B cell (primary cell): ENCODE measurements at regions not wholly inside any gene's neighbourhood (a gene's known extent, or its start where the extent isn't known, plus 50 kb on each side); places are given as distances from the start of the nearest gene placed in this dataset.

Experiments used
- ATAC-seq: fragments of 200-7000 bp; cut with Tn5 transposase; one replicate; pipeline ENCODE4 v1.10.0; 2021; ENCODE audit warnings: low read depth, mild to moderate bottlenecking, moderate number of reproducible peaks, moderate library complexity
- CTCF ChIA-PET: fragments of 350-600 bp; sonication (Branson Sonifier 250); formaldehyde crosslinking; loops from one replicate; lab custom pipeline; 2021; ENCODE audit warnings: antibody characterized with exemption, inconsistent platforms; lab: Charles Lee
- POLR2A ChIA-PET: fragments of 350-600 bp; sonication (Branson Sonifier 250); formaldehyde crosslinking; loops from one replicate; lab custom pipeline; 2021; ENCODE audit warnings: antibody characterized with exemption; lab: Charles Lee
- DNase-seq: peaks from one replicate; pipeline ENCODE4 v3.0.0; 2013
- H2AFZ ChIP-seq: 2 replicates; pipeline ENCODE4 v1.6.1; 2012; ENCODE audit warnings: mild to moderate bottlenecking, low read depth, low read length; ENCODE audit not compliant: insufficient read depth, poor library complexity, severe bottlenecking
- H3K27ac ChIP-seq, 2 donors: 1 replicate in 1 of 2; 2 replicates in 1 of 2; pipeline ENCODE4 v1.5.1; 2012 to 2013; ENCODE audit warnings: low read length in 2 of 2, mild to moderate bottlenecking in 2 of 2, moderate library complexity in 1 of 2
- H3K27me3 ChIP-seq, 4 experiments: fragments of 200-600 bp in 1 of 4; sonication (generic) in 1 of 4; replicated peaks in 1 of 4; 1 replicate in 2 of 4; 2 replicates in 2 of 4; pipeline versions ENCODE4 v1.6.1 to v1.7.0; 2013 to 2016; ENCODE audit warnings: low read length in 3 of 4, mild to moderate bottlenecking in 2 of 4, mixed read lengths in 1 of 4, moderate library complexity in 1 of 4; ENCODE audit not compliant: insufficient read depth in 4 of 4, control insufficient read depth in 3 of 4; ENCODE audit errors: control extremely low read depth in 1 of 4
- H3K36me3 ChIP-seq, 2 experiments: replicated peaks in 1 of 2; 1 replicate in 1 of 2; 2 replicates in 1 of 2; pipeline versions ENCODE4 v1.6.1 to v1.7.1; 2013; ENCODE audit warnings: low read length in 1 of 2; ENCODE audit not compliant: insufficient read depth in 2 of 2, control insufficient read depth in 1 of 2; ENCODE audit errors: control extremely low read depth in 1 of 2, extremely low read depth in 1 of 2
- H3K4me1 ChIP-seq, 2 donors: fragments of 200-600 bp in 1 of 2; sonication (generic) in 1 of 2; 1 replicate in 1 of 2; 2 replicates in 1 of 2; pipeline versions ENCODE4 v1.5.1 to v1.6.1; 2013 to 2017; ENCODE audit warnings: low read length in 2 of 2; ENCODE audit not compliant: control insufficient read depth in 2 of 2, insufficient read depth in 2 of 2
- H3K4me2 ChIP-seq: replicated peaks from 2 replicates; pipeline ENCODE3; 2012; ENCODE audit warnings: mild to moderate bottlenecking, low read depth, low read length; ENCODE audit not compliant: poor library complexity, severe bottlenecking
- H3K4me3 ChIP-seq, 5 experiments: fragments of 200-600 bp in 1 of 5; sonication (generic) in 1 of 5; 1 replicate in 3 of 5; 2 replicates in 2 of 5; pipeline versions ENCODE4 v1.5.1 to v1.7.0; 2011 to 2016; ENCODE audit warnings: low read length in 4 of 5, mild to moderate bottlenecking in 4 of 5, low read depth in 2 of 5, control low read depth in 1 of 5, moderate library complexity in 1 of 5; ENCODE audit not compliant: insufficient read depth in 1 of 5; ENCODE audit errors: control extremely low read depth in 1 of 5, extremely low read depth in 1 of 5
- H3K79me2 ChIP-seq: fragments of 200-600 bp; sonication (generic); one replicate; pipeline ENCODE4 v1.6.0; 2016; ENCODE audit warnings: low read length; ENCODE audit not compliant: control insufficient read depth, insufficient read depth
- H3K9ac ChIP-seq: fragments of 200-600 bp; sonication (generic); 2 replicates; pipeline ENCODE4 v1.6.1; 2017; ENCODE audit warnings: mild to moderate bottlenecking, low read length, moderate library complexity
- H3K9me3 ChIP-seq, 3 donors: one replicate each; pipeline versions ENCODE4 v1.6.1 to v1.7.1; 2013; ENCODE audit warnings: low read length in 2 of 3; ENCODE audit not compliant: control insufficient read depth in 2 of 3, insufficient read depth in 1 of 3; ENCODE audit errors: control extremely low read depth in 1 of 3
- H4K20me1 ChIP-seq: 2 replicates; pipeline ENCODE4 v1.6.0; 2012; ENCODE audit warnings: mild to moderate bottlenecking, low read length; ENCODE audit not compliant: insufficient read depth, control insufficient read depth, poor library complexity, severe bottlenecking
- H3K27ac Mint-ChIP-seq: one replicate; pipeline ENCODE4 v1.8.0; 2021; ENCODE audit warnings: mixed read lengths
- H3K27me3 Mint-ChIP-seq: one replicate; pipeline ENCODE4 v1.8.0; 2021; ENCODE audit warnings: mixed read lengths
- H3K4me1 Mint-ChIP-seq: one replicate; pipeline ENCODE4 v1.8.0; 2021; ENCODE audit warnings: mixed read lengths
- H3K4me3 Mint-ChIP-seq: one replicate; pipeline ENCODE4 v1.8.0; 2021; ENCODE audit warnings: mixed read lengths
- H3K9me3 Mint-ChIP-seq: one replicate; pipeline ENCODE4 v1.8.0; 2022; ENCODE audit warnings: mixed read lengths; ENCODE audit not compliant: insufficient read depth
- CTCF ChIP-seq: fragments of 200-600 bp; IDR thresholded peaks from one replicate; pipeline ENCODE4 v1.8.0; 2022; ENCODE audit warnings: antibody characterized with exemption, mild to moderate bottlenecking
- EZH2 ChIP-seq: IDR thresholded peaks from 2 replicates; pipeline ENCODE4 v1.6.1; 2012; ENCODE audit warnings: borderline replicate concordance, low read depth, mild to moderate bottlenecking, moderate library complexity, low read length; ENCODE audit not compliant: insufficient read depth, poor library complexity, severe bottlenecking
- WGBS: methylation state at CpG from one replicate; pipeline ENCODE4 v1.1.5; 2013; ENCODE audit warnings: missing lambda C conversion rate; ENCODE audit not compliant: insufficient coverage; 5-methylcytosine and 5-hydroxymethylcytosine counted together
- intact Hi-C: fragments of 100-400 bp; cut with micrococcal nuclease; formaldehyde crosslinking; loops from one replicate; pipeline ENCODE4 v1.10.0; 2022

GRCh38 chr2:8388781-8389180 lies 293.1 kb upstream of the ID2 start:
- WGBS: 58% methylated on average over 1 of the region's 2 CpGs
- H3K4me3 Mint-ChIP-seq: no peak overlapping the region
- intact Hi-C loops: no loop called here
- peaks cover 27% of the 10 kb centered on the region for H3K27me3 Mint-ChIP-seq
- H3K4me1 Mint-ChIP-seq: no peaks in the 10 kb centered on the region
- H3K27ac Mint-ChIP-seq: no peak overlapping the region
- no peaks in the 10 kb centered on the region for H3K36me3 ChIP-seq
- H3K27me3 ChIP-seq: peaks cover 0 to 16% (median 5%) of the 10 kb centered on the region in 4 experiments
- ATAC-seq: no peak
- no peak overlapping the region for H3K4me2 ChIP-seq
- H3K9ac ChIP-seq: no peak overlapping the region
- no peak overlapping the region for H3K4me3 ChIP-seq
- H3K27ac ChIP-seq: no peak overlapping the region
- no peak overlapping the region for H2AFZ ChIP-seq
- H3K9me3 ChIP-seq: peaks cover 0 to 6% (median 0%) of the 10 kb centered on the region in 3 donors
- ChIA-PET POLR2A (no interaction called here), CTCF (no interaction called here)
- DNase-seq: no peak
- TF ChIP-seq EZH2: no peak
- no peak for TF ChIP-seq CTCF
- H3K79me2 ChIP-seq: no peaks in the 10 kb centered on the region
- H3K9me3 Mint-ChIP-seq: no peaks in the 10 kb centered on the region
- no peaks in the 10 kb centered on the region for H3K4me1 ChIP-seq
- H4K20me1 ChIP-seq: no peaks in the 10 kb centered on the region

- Mint-ChIP-seq H3K9me3 (no peaks in the 10 kb centered on the region), H3K27ac (no peak overlapping the region), H3K4me3 (no peak overlapping the region), H3K4me1 (no peaks in the 10 kb centered on the region), H3K27me3 (peaks cover 20% of the 10 kb centered on the region)
- DNase-seq (no peak), ATAC-seq (no peak)
- POLR2A ChIA-PET: no interaction called here
- H2AFZ ChIP-seq: no peak overlapping the region
- peaks cover 0 to 17% (median 7%) of the 10 kb centered on the region in 4 experiments for H3K27me3 ChIP-seq
- TF ChIP-seq EZH2: no peak
- TF ChIP-seq CTCF: no peak
- no peak overlapping the region for H3K27ac ChIP-seq
- H3K9ac ChIP-seq: no peak overlapping the region
- peaks cover 0 to 6% (median 0%) of the 10 kb centered on the region in 3 donors for H3K9me3 ChIP-seq
- H3K4me1 ChIP-seq: no peaks in the 10 kb centered on the region
- intact Hi-C loops: no loop called here
- no peak overlapping the region for H3K4me3 ChIP-seq
- H3K36me3 ChIP-seq: no peaks in the 10 kb centered on the region
- no peaks in the 10 kb centered on the region for H3K79me2 ChIP-seq
- H3K4me2 ChIP-seq: no peak overlapping the region
- H4K20me1 ChIP-seq: no peaks in the 10 kb centered on the region
- CTCF ChIA-PET: no interaction called here
- WGBS: no CpG with 5 or more reads among the region's 4 CpGs
Observed at GRCh38 chr2:8389431-8390108, 292.3 kb upstream of the ID2 start.
